K562 (cell line): ENCODE measurements at regions not wholly inside any gene's neighbourhood (a gene's known extent, or its start where the extent isn't known, plus 50 kb on each side); places are given as distances from the start of the nearest gene placed in this dataset.

Experiments used
- ATAC-seq: fragments of 200-7000 bp; cut with Tn5 transposase; 3 replicates; pipeline ENCODE4 v1.9.1; 2020; ENCODE audit warnings: moderate library complexity
- BruUV-seq: library from RNA; stranded (reverse); fragments of 400-500 nt; replicated peaks from 2 replicates; lab custom pipeline; 2021; lab: Mats Ljungman, UMichigan
- CTCF ChIA-PET: fragments of 300-600 bp; formaldehyde crosslinking; extraction: SDS; loops from one replicate; lab custom pipeline; 2021; ENCODE audit warnings: low intra/inter-chr PET ratio; lab: Yijun Ruan, JAX
- POLR2A ChIA-PET: fragments of 300-600, 350-650 bp; sonication (Branson Sonifier 250); formaldehyde crosslinking; extraction: SDS; loops from one replicate; lab custom pipeline; 2021; ENCODE audit warnings: antibody characterized with exemption, inconsistent platforms; lab: Yijun Ruan, JAX
- DNase-seq, 4 experiments: peaks; one replicate each; pipeline versions ENCODE4 v3.0.0 to v3.0.0-alpha.2; 2011 to 2018; ENCODE audit warnings: low spot score in 3 of 4, mixed read lengths in 3 of 4; ENCODE audit errors: extremely low read depth in 1 of 4
- FAIRE-seq: peaks from 2 replicates; lab custom pipeline; 2011; peaks lifted over from hg19 to GRCh38; lab: Jason Lieb, UNC
- H2AFZ ChIP-seq: 2 replicates; pipeline ENCODE4 v1.6.0; 2011; ENCODE audit warnings: low read depth, low read length, control low read depth, inconsistent platforms
- H3K27ac ChIP-seq: fragments of 200-600 bp; 3 replicates; pipeline ENCODE4 v1.8.0; 2011; ENCODE audit warnings: low read depth, mild to moderate bottlenecking, control low read depth, inconsistent platforms, low read length, moderate library complexity, mixed read lengths; ENCODE audit errors: extremely low read depth
- H3K27me3 ChIP-seq, 2 experiments: fragments of 300-600 bp in 1 of 2; 2 replicates in 1 of 2; 3 replicates in 1 of 2; pipeline versions ENCODE4 v1.6.0 to v1.8.0; 2011; ENCODE audit warnings: inconsistent platforms in 2 of 2, low read length in 2 of 2, mild to moderate bottlenecking in 1 of 2, mixed read lengths in 1 of 2, moderate library complexity in 1 of 2; ENCODE audit not compliant: control insufficient read depth in 2 of 2, insufficient read depth in 2 of 2
- H3K36me3 ChIP-seq: fragments of 300-600 bp; 3 replicates; pipeline ENCODE4 v1.8.0; 2011; ENCODE audit warnings: mild to moderate bottlenecking, low read length, inconsistent platforms; ENCODE audit not compliant: control insufficient read depth, insufficient read depth
- H3K4me1 ChIP-seq, 2 experiments: fragments of 200-600 bp in 1 of 2; replicated peaks in 1 of 2; 2 replicates in 1 of 2; 3 replicates in 1 of 2; pipeline versions ENCODE4 v1.5.1 to v1.8.0; 2011; ENCODE audit warnings: inconsistent platforms in 2 of 2, low read length in 2 of 2, mild to moderate bottlenecking in 1 of 2, mixed read lengths in 1 of 2, moderate library complexity in 1 of 2; ENCODE audit not compliant: control insufficient read depth in 2 of 2, insufficient read depth in 2 of 2
- H3K4me2 ChIP-seq: 2 replicates; pipeline ENCODE4 v1.6.1; 2011; ENCODE audit warnings: low read length, control low read depth, inconsistent platforms, mixed read lengths; ENCODE audit not compliant: insufficient read depth
- H3K4me3 ChIP-seq: fragments of 200-600 bp; sonication (generic), shearing (Covaris generic); 2 replicates; pipeline ENCODE4 v1.5.1; 2016; ENCODE audit warnings: control low read depth, inconsistent platforms
- H3K79me2 ChIP-seq: fragments of 200-600 bp; 3 replicates; pipeline ENCODE4 v1.8.0; 2011; ENCODE audit warnings: low read length, inconsistent platforms; ENCODE audit not compliant: control insufficient read depth, insufficient read depth
- H3K9ac ChIP-seq, 2 experiments: 2 replicates each; pipeline versions ENCODE4 v1.6.0 to v1.6.1; 2011; ENCODE audit warnings: low read depth in 2 of 2, low read length in 2 of 2, control low read depth in 1 of 2, inconsistent platforms in 1 of 2, mild to moderate bottlenecking in 1 of 2, mixed read lengths in 1 of 2; ENCODE audit not compliant: insufficient read depth in 1 of 2
- H3K9me1 ChIP-seq: one replicate; pipeline ENCODE4 v1.6.0; 2011; ENCODE audit warnings: inconsistent platforms, mild to moderate bottlenecking, low read length, moderate library complexity; ENCODE audit not compliant: control insufficient read depth, insufficient read depth
- H3K9me3 ChIP-seq: replicated peaks from 2 replicates; pipeline ENCODE4 v1.5.1; 2011; ENCODE audit warnings: low read depth, low read length, inconsistent platforms; ENCODE audit not compliant: control insufficient read depth, insufficient read depth
- H4K20me1 ChIP-seq: replicated peaks from 2 replicates; pipeline ENCODE4 v1.6.1; 2011; ENCODE audit warnings: low read length, inconsistent platforms, mixed read lengths; ENCODE audit not compliant: control insufficient read depth, insufficient read depth
- CTCF ChIP-seq, 3 experiments: IDR thresholded peaks in 2 of 3; conservative IDR thresholded peaks in 1 of 3; 2 replicates each; pipeline ENCODE4 v1.5.1; 2011 to 2012; ENCODE audit warnings: low read length in 3 of 3, mild to moderate bottlenecking in 3 of 3, control low read depth in 2 of 3, improper control_type of control experiment in 1 of 3, inconsistent platforms in 1 of 3, low read depth in 1 of 3, mixed read lengths in 1 of 3, moderate library complexity in 1 of 3; ENCODE audit not compliant: insufficient read depth in 2 of 3
- THRB ChIP-seq: fragments of 450-650 bp; formaldehyde crosslinking; conservative IDR thresholded peaks from 2 replicates; pipeline ENCODE4 v1.4.0; 2022; ENCODE audit warnings: mild to moderate bottlenecking, missing genetic modification characterization
- WGBS: fragments of 100-300 bp; shearing (Covaris generic); methylation state at CpG from one replicate; pipeline ENCODE4 v1.1.6; 2016; ENCODE audit warnings: low coverage, mixed read lengths; ENCODE audit not compliant: insufficient coverage; ENCODE audit errors: missing lambda C conversion rate; 5-methylcytosine and 5-hydroxymethylcytosine counted together
- in situ Hi-C: fragments of 300-500 bp; cut with MboI; formaldehyde crosslinking; loops from 4 replicates; pipeline ENCODE4 v1.15.0; 2018; ENCODE audit warnings: inconsistent platforms, mixed read lengths
- intact Hi-C: fragments of 100-400 bp; cut with micrococcal nuclease; formaldehyde crosslinking; loops from 2 replicates; pipeline ENCODE4 v1.14.2; 2022

- FAIRE-seq: no peak
- Histone ChIP-seq H4K20me1 (no peaks in the 10 kb centered on the region), H3K9ac (no peak overlapping the region), H2AFZ (no peak overlapping the region), H3K4me3 (no peak overlapping the region), H3K9me3 (no peaks in the 10 kb centered on the region), H3K27ac (no peak overlapping the region), H3K79me2 (no peaks in the 10 kb centered on the region), H3K9me1 (no peaks in the 10 kb centered on the region), H3K27me3 (no peaks in the 10 kb centered on the region), H3K4me1 (no peaks in the 10 kb centered on the region), H3K36me3 (no peaks in the 10 kb centered on the region), H3K4me2 (no peak overlapping the region)
- no peak for ATAC-seq
- WGBS: 0% methylated on average over 2 of the region's 2 CpGs
- intact Hi-C loops (no loop called here), in situ Hi-C loops (no loop called here)
- DNase-seq: no peak
- BruUV-seq: no TSS peak
- TF ChIP-seq THRB (CRISPR knock-in tag): no peak
- TF ChIP-seq CTCF (IDR thresholded peaks at IDR 0.05 in 2 of 3, conservative IDR thresholded peaks at IDR 0.05 in 1 of 3; ENCODE audit: insufficient read depth in 2 of 3, low read depth in 1 of 3, low read length in 3 of 3): 0 out of 6 replicates have a peak, but pooled peaks of 1 of the 3 experiments have one; percentile 16
- CTCF ChIA-PET: no interaction called here
- POLR2A ChIA-PET: no interaction called here
Observed at GRCh38 chr13:104204177-104204576, 1138.0 kb upstream of the SLC10A2 start.
